ENCODE measurements at regions not wholly inside any gene's neighbourhood (a gene's known extent, or its start where the extent isn't known, plus 50 kb on each side); places are given as distances from the start of the nearest gene placed in this dataset.
A peak's percentile ranks its signal among the peaks of the same experiment; 100 is the strongest.

DNA sequence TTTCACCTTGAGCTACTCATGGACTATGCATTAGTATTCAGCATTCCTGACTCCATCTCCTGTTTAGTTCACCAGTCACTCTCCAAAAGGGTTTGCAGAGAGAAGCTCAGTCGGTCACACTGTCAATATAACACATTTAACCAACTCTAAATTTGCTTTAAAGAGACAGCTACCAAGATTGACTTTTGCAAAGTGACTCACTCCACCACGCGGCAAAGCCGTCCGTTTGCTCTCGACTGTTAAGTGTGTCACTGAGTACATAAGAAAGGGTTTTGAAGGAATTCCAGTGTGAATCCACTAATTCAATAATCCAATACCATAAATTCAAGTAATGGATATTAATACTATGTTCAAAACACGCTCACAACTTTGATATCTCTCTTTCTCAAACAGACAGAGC, 1006.7 kb upstream of the NR2F2 start:
- in situ Hi-C loops (cut with HindIII; ENCODE audit: low pct_unique_long_range_greater_than_20kb, low sequenced_read_pairs): no loop called here

DNA sequence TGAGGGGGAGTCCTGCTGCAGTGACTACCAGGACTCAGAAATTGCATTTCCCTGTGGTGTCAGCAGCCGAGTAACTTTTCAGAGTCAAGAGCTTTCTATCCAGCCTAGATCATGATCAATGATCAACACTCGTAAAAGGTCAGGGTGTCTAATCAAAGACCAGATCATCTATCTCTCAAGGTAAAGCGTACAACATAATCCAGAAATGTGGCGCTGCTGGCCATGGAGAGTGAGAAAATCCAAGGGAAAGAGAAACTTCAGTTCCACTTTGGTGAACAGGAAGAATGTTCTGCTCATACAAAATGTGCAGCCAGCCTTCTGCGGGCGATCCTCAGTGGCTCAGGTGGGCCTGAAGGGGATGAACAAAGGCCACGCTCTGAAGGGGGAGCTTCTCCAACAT, 1005.8 kb upstream of the NR2F2 start:
- no peak for TF ChIP-seq JUND (IDR thresholded peaks at IDR 0.05; ENCODE audit: low read depth)
- in situ Hi-C loops (cut with HindIII; ENCODE audit: low pct_unique_long_range_greater_than_20kb, low sequenced_read_pairs): no loop called here
- DNase-seq (ENCODE audit: low read depth in 1 of 2, low spot score in 1 of 2): no peak

More for the DNA sequence above, 1006.7 kb upstream of the NR2F2 start:
- TF ChIP-seq JUND (IDR thresholded peaks at IDR 0.05; ENCODE audit: low read depth): no peak
- peak in 1 of 2 experiments; percentile 29 for DNase-seq (ENCODE audit: low read depth in 1 of 2, low spot score in 1 of 2)

DNA sequence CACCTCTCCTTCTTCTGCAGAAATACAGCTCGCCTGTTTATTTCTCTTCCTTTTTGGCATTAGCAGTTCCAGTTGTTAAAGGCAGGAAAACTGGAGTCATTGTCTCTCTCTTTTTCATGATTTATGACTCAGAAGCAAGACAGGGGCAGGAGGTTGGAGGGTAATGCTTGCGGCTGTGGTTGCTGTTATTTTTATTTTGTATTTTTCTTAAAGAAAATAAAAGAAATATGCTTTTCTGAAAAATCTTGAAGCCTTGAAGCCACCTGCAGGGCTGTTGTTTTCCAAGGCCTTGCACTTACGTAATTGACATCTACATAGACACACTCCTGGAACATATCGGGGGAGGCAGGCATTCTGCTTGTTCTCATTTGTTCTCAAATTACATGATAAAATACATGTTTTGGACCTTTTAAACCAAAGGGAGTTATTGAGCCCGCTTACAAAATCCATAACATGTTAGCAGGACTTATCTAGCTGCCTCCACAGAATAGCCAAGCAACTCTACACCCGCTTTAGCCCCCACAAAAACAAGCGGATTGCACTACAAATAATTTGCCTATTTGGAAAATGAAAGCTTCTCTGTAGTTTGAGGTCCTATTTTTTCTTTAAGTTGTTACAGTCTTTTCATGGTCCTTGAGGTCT, 1004.6 kb upstream of the NR2F2 start:
- no peak for DNase-seq (ENCODE audit: low read depth in 1 of 2, low spot score in 1 of 2)
- in situ Hi-C loops (cut with HindIII; ENCODE audit: low pct_unique_long_range_greater_than_20kb, low sequenced_read_pairs): no loop called here
- TF ChIP-seq JUND (IDR thresholded peaks at IDR 0.05; ENCODE audit: low read depth): no peak

DNA sequence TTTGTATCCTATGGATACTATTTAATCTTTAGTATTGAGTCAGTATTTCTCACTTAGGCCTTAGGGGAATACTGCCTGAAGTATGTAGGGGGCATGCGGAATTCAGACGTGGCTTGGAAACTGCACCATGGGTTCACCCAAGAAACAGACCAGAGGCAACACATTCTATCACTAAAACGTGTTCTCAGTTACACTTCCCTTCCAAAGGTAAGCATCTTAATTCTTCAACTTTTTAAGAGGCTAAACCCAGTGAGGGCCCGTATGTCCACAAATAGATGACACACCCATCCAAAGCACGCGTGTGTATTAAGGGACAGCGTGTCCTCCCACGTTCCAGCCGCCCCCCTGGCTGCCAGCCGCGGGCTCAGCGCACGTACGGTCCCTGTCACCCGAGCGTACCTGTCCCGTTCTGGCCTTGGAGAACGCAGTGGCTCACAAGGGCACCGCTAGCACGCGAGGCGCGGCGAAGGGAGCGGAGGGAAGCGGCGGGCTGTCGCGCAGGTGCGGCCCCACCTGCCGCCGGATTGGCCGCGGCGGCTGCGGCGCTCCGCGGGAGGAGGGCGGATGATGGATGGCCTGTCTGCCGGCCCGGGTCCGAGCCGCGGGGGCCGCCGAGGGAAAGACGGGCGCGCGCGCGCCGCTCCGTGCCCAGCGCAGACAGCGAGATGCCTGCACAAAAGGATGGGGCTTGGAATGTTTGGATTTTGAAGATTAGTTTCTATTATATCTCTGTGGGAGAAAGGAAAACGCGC, 1003.9 kb upstream of the NR2F2 start:
- in situ Hi-C loops (cut with HindIII; ENCODE audit: low pct_unique_long_range_greater_than_20kb, low sequenced_read_pairs): no loop called here
- TF ChIP-seq JUND (IDR thresholded peaks at IDR 0.05; ENCODE audit: low read depth): no peak
- DNase-seq (ENCODE audit: low read depth in 1 of 2, low spot score in 1 of 2): no peak

DNA sequence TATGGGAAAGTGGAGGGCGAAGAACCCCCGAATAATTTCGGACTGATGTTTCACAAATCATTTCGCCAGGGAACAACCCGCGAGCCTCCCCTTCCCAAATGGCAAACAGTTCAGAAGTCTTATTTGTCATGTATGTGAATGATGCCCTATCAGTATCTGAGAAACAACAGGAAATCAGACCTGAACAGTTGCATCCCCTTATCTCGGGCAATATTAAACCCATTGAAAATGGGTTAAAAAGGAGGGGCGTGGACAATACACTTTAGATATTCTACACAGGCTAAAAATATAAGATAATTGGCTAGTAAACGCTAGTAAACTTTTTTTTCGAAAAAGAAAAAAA, 1003.3 kb upstream of the NR2F2 start:
- in situ Hi-C loops (cut with HindIII; ENCODE audit: low pct_unique_long_range_greater_than_20kb, low sequenced_read_pairs): no loop called here
- no peak for DNase-seq (ENCODE audit: low read depth in 1 of 2, low spot score in 1 of 2)
- no peak for TF ChIP-seq JUND (IDR thresholded peaks at IDR 0.05; ENCODE audit: low read depth)

DNA sequence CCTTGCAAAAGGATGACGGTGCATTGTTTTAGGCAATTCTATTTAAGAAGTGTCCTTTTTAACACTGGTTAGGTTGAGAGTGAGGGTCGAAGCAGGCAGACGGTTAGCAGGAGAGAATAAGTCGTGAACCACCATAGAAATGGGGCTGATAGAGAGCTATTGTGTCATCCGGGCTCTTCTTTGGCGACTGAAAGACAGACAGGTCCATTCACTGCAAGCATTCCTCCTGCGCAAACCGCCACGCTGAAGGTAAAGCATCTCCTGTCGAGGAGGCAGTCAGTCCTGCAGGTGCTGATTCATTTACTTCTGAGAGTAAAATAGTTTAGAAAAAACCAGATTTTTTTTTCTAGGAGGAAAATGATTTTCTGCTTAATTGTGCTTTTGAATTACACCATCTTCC, 1002.8 kb upstream of the NR2F2 start:
- DNase-seq (ENCODE audit: low read depth in 1 of 2, low spot score in 1 of 2): no peak
- TF ChIP-seq JUND (IDR thresholded peaks at IDR 0.05; ENCODE audit: low read depth): no peak
- in situ Hi-C loops (cut with HindIII; ENCODE audit: low pct_unique_long_range_greater_than_20kb, low sequenced_read_pairs): no loop called here

DNA sequence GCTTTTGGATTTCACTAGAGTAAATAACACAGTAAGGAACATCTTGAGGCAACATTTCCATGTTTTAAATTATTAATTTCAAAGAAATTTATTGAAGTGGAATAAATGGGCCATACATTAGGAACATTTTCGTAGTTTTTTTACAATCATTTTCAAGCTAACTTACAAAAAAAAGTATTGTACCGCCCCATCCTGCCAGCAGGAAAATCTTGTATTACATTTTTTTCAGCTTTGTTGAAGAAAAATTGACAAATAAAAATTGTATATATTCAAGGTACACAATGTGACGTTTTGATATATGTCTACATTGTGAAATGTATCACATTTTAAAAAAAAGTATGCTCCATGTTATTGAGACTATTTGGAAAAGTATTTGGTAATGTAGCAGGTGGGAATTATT, 1001.9 kb upstream of the NR2F2 start:
- DNase-seq (ENCODE audit: low read depth in 1 of 2, low spot score in 1 of 2): no peak
- in situ Hi-C loops (cut with HindIII; ENCODE audit: low pct_unique_long_range_greater_than_20kb, low sequenced_read_pairs): no loop called here
- no peak for TF ChIP-seq JUND (IDR thresholded peaks at IDR 0.05; ENCODE audit: low read depth)

DNA sequence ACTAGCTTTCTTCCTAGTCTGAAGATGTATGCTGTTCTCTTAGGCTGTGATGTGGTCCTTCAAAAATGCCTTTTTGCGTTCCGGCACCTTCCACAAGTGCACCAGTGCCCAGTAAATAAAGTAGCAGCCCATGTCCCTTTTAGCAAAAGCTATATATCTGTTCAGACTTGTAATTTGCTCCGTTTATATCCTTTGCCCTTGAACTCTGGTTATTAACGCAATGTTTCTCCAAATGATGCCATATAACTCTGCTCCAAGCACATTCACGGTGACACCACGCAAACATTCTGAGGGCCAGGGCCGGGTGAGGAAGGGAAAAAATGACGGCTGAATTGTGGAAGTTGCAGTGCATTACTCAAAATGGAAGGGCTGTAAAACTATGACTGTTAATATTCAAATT, 1001.1 kb upstream of the NR2F2 start:
- no peak for DNase-seq (ENCODE audit: low read depth in 1 of 2, low spot score in 1 of 2)
- TF ChIP-seq JUND (IDR thresholded peaks at IDR 0.05; ENCODE audit: low read depth): no peak
- in situ Hi-C loops (cut with HindIII; ENCODE audit: low pct_unique_long_range_greater_than_20kb, low sequenced_read_pairs): no loop called here

DNA sequence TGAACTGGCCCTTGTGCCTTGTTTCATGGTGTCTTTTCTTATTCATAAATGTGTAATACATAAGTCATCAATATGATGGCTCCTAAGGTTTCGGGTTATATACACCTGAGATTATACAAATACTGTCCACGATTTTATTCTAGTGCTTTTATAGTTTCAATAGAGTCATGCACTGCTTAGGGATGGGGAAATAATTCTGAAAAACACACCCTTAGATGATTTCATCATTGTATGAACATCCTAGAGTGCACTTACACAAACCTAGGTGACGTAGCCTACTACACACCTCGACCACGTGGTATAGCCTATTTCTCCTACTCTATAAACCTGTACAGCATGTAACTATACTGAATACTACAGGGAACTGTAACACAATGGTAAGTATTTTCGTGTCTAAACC, 988.8 kb upstream of the NR2F2 start:
- TF ChIP-seq JUND (IDR thresholded peaks at IDR 0.05; ENCODE audit: low read depth): no peak
- in situ Hi-C loops (cut with HindIII; ENCODE audit: low pct_unique_long_range_greater_than_20kb, low sequenced_read_pairs): no loop called here
- DNase-seq (ENCODE audit: low read depth in 1 of 2, low spot score in 1 of 2): no peak

DNA sequence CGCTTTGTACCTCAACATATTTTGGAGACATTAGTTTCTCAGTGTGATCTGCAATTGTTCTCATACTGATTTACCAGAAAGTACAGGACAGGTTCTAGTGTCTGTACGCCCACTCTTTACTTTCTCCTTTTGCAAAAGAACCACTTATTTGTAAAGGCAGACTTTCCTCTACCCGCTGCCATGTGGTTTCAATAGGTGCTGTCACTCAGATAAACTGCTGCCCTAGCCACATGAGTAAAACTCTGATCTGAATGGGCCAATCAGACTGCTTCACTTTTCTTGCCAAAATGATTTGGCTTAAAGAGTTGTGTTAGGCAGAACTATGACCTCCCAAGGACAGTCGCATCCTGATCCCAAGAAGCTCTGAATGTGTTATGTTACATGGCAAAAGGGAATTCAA, 984.6 kb upstream of the NR2F2 start:
- no peak for TF ChIP-seq JUND (IDR thresholded peaks at IDR 0.05; ENCODE audit: low read depth)
- in situ Hi-C loops (cut with HindIII; ENCODE audit: low pct_unique_long_range_greater_than_20kb, low sequenced_read_pairs): no loop called here
- no peak for DNase-seq (ENCODE audit: low read depth in 1 of 2, low spot score in 1 of 2)

DNA sequence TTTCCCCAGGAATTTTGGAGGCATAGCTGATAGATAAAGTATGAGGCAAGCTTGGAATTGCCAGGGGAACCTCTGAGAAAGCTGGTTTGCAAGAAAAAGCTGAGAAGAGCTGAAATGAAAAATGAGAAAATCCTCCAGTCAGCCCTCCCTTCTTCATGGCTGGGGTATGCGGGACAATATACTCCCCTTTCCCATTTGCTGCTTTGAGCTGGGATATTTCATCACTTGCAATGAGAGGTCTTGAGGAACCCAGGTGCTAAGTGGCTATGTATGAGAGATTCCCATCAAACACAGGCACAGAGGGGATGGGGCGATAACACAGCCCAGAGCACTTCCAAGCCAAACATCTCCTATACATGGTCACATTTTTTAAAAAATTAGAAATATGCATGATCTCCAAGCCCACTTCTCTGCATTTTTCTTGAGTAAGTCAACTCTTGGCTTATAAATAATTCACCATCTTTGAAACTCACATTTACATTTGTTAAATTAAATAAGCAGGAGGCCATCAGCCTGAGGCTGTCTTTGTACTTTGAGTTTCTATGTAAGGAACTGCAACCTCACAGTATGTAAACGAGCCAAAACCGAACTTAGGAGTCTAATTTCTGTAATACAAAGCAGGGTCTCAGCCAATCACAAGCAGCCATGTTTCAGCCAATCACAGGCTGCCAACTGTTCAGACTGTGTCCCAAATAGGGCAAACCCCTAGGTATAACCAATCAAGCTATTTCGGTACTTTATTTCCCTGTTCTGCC, 983.6 kb upstream of the NR2F2 start:
- no peak for DNase-seq (ENCODE audit: low read depth in 1 of 2, low spot score in 1 of 2)
- no peak for TF ChIP-seq JUND (IDR thresholded peaks at IDR 0.05; ENCODE audit: low read depth)
- in situ Hi-C loops (cut with HindIII; ENCODE audit: low pct_unique_long_range_greater_than_20kb, low sequenced_read_pairs): no loop called here

DNA sequence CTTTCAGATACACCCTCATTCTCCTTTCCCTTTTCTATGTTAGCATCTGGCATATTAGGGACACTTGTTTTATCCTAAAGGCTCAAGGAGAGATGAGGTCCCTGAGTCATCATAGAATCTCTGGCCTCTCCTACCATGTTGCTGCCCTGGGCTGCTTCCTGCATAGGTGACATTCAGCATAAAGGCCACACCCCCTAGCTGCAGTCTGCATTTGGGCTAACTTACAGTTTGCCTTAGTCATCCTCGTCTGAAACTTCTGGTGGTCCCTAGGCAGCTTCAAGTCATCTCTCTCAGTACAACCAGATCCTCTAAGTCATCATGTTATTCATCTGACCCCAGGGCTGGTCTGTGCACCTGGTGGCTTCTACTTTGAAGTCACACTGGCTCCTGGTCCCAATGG, 982.7 kb upstream of the NR2F2 start:
- DNase-seq (ENCODE audit: low read depth in 1 of 2, low spot score in 1 of 2): no peak
- TF ChIP-seq JUND (IDR thresholded peaks at IDR 0.05; ENCODE audit: low read depth): no peak
- in situ Hi-C loops (cut with HindIII; ENCODE audit: low pct_unique_long_range_greater_than_20kb, low sequenced_read_pairs): no loop called here

DNA sequence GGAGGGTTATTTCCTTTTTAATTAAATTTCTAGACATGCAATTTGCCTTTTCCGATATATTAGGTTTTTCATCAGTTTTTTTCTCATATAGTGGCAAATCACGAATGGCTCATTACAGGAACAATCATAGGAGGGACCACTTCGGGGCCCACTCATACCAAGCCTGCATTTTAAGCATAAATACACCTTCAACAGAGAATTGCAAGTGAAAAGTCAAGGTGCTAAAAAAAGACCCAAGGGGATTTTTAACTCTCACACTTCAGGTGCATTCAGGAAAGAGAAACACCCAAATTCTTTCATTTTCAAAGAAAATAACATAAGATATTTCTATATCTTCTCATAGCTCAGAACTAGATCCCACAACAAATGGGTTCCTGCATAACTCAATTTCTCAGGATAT, 979.6 kb upstream of the NR2F2 start:
- in situ Hi-C loops (cut with HindIII; ENCODE audit: low pct_unique_long_range_greater_than_20kb, low sequenced_read_pairs): no loop called here
- no peak for TF ChIP-seq JUND (IDR thresholded peaks at IDR 0.05; ENCODE audit: low read depth)
- DNase-seq (ENCODE audit: low read depth in 1 of 2, low spot score in 1 of 2): no peak

All from T47D (cell line).